ENCODE measurements at regions not wholly inside any gene's neighbourhood (a gene's known extent, or its start where the extent isn't known, plus 50 kb on each side); places are given as distances from the start of the nearest gene placed in this dataset.

DNA sequence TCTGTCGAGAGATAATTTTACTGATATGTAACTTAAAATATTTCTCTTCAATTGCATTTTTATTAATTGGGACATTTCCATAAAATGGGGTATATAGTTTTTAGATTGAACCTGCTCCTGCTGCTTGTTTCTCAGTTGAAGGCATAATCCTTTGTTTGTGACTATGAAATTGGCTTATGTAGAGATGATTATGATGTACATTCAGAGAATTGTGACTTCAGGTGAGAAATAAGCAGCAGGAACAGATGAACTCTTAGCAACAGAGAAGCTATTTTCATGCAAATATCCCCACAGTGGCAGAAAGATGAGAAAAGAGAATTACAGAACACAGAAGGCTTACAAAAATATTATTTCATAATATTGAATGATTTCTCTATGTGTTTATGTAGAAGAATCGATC lies 1499.5 kb upstream of the ADGRL3 start:
- Mint-ChIP-seq H3K4me3 (no peak overlapping the region), H3K36me3 (ENCODE audit: low read depth) (no peaks in the 10 kb centered on the region), H3K9me3 (no peaks in the 10 kb centered on the region), H3K27me3 (ENCODE audit: insufficient read depth, low read depth, poor library complexity) (no peaks in the 10 kb centered on the region), H3K4me1 (peaks cover 8% of the 10 kb centered on the region), H3K27ac (no peak overlapping the region)
- no peaks in the 10 kb centered on the region for H3K27me3 ChIP-seq (ENCODE audit: insufficient read depth)
- no peaks in the 10 kb centered on the region for H3K36me3 ChIP-seq (ENCODE audit: insufficient read depth)
- H3K4me3 ChIP-seq: no peak overlapping the region
- no peak overlapping the region for H2AFZ ChIP-seq
- no peaks in the 10 kb centered on the region for H3K79me2 ChIP-seq (replicated peaks; ENCODE audit: insufficient read depth)
- TF ChIP-seq CREB1 (CRISPR knock-in tag; IDR thresholded peaks at IDR 0.05; ENCODE audit: low read depth): no peak
- TF ChIP-seq, protein P1, sequence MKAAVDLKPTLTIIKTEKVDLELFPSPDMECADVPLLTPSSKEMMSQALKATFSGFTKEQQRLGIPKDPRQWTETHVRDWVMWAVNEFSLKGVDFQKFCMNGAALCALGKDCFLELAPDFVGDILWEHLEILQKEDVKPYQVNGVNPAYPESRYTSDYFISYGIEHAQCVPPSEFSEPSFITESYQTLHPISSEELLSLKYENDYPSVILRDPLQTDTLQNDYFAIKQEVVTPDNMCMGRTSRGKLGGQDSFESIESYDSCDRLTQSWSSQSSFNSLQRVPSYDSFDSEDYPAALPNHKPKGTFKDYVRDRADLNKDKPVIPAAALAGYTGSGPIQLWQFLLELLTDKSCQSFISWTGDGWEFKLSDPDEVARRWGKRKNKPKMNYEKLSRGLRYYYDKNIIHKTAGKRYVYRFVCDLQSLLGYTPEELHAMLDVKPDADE (IDR thresholded peaks at IDR 0.05): no peak
- TF ChIP-seq ZNF462 (CRISPR knock-in tag; IDR thresholded peaks at IDR 0.05): no peak
- TF ChIP-seq, protein P2, sequence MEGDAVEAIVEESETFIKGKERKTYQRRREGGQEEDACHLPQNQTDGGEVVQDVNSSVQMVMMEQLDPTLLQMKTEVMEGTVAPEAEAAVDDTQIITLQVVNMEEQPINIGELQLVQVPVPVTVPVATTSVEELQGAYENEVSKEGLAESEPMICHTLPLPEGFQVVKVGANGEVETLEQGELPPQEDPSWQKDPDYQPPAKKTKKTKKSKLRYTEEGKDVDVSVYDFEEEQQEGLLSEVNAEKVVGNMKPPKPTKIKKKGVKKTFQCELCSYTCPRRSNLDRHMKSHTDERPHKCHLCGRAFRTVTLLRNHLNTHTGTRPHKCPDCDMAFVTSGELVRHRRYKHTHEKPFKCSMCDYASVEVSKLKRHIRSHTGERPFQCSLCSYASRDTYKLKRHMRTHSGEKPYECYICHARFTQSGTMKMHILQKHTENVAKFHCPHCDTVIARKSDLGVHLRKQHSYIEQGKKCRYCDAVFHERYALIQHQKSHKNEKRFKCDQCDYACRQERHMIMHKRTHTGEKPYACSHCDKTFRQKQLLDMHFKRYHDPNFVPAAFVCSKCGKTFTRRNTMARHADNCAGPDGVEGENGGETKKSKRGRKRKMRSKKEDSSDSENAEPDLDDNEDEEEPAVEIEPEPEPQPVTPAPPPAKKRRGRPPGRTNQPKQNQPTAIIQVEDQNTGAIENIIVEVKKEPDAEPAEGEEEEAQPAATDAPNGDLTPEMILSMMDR (conservative IDR thresholded peaks at IDR 0.05; ENCODE audit: low read depth in 2 of 2): no peak
- TF ChIP-seq ZNF331 (CRISPR knock-in tag; IDR thresholded peaks at IDR 0.05; ENCODE audit: low read depth): no peak
- TF ChIP-seq POLR2AphosphoS5 (IDR thresholded peaks at IDR 0.05; ENCODE audit: low read depth): no peak
- TF ChIP-seq JUNB (IDR thresholded peaks at IDR 0.05; ENCODE audit: unreplicated experiment): no peak
- TF ChIP-seq ZNF114 (CRISPR knock-in tag; IDR thresholded peaks at IDR 0.05): no peak
- TF ChIP-seq EZH2 (IDR thresholded peaks at IDR 0.05; ENCODE audit: low read depth, unreplicated experiment): no peak
- TF ChIP-seq EZH2phosphoT487 (IDR thresholded peaks at IDR 0.05; ENCODE audit: unreplicated experiment): no peak
- TF ChIP-seq STAT1 (IDR thresholded peaks at IDR 0.05; ENCODE audit: unreplicated experiment): no peak
- no peak for TF ChIP-seq NANOG (IDR thresholded peaks at IDR 0.05; ENCODE audit: borderline replicate concordance)
- TF ChIP-seq, protein P3, sequence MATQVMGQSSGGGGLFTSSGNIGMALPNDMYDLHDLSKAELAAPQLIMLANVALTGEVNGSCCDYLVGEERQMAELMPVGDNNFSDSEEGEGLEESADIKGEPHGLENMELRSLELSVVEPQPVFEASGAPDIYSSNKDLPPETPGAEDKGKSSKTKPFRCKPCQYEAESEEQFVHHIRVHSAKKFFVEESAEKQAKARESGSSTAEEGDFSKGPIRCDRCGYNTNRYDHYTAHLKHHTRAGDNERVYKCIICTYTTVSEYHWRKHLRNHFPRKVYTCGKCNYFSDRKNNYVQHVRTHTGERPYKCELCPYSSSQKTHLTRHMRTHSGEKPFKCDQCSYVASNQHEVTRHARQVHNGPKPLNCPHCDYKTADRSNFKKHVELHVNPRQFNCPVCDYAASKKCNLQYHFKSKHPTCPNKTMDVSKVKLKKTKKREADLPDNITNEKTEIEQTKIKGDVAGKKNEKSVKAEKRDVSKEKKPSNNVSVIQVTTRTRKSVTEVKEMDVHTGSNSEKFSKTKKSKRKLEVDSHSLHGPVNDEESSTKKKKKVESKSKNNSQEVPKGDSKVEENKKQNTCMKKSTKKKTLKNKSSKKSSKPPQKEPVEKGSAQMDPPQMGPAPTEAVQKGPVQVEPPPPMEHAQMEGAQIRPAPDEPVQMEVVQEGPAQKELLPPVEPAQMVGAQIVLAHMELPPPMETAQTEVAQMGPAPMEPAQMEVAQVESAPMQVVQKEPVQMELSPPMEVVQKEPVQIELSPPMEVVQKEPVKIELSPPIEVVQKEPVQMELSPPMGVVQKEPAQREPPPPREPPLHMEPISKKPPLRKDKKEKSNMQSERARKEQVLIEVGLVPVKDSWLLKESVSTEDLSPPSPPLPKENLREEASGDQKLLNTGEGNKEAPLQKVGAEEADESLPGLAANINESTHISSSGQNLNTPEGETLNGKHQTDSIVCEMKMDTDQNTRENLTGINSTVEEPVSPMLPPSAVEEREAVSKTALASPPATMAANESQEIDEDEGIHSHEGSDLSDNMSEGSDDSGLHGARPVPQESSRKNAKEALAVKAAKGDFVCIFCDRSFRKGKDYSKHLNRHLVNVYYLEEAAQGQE (IDR thresholded peaks at IDR 0.05; ENCODE audit: unreplicated experiment): no peak
- H3K9me2 ChIP-seq (ENCODE audit: insufficient read depth): no peaks in the 10 kb centered on the region
- no peaks in the 10 kb centered on the region for H4K20me1 ChIP-seq (replicated peaks; ENCODE audit: insufficient read depth)
- H3K4me1 ChIP-seq (ENCODE audit: insufficient read depth): no peaks in the 10 kb centered on the region
- no peaks in the 10 kb centered on the region for H3F3A ChIP-seq (replicated peaks; ENCODE audit: low read depth)
- H3K27ac ChIP-seq (ENCODE audit: low read depth): no peak overlapping the region
- no peak overlapping the region for H3K4me2 ChIP-seq
- ATAC-seq (no peak), DNase-seq (ENCODE audit: low spot score) (no peak)
